Vagina (tissue), 2 donors: ENCODE measurements at regions not wholly inside any gene's neighbourhood (a gene's known extent, or its start where the extent isn't known, plus 50 kb on each side); places are given as distances from the start of the nearest gene placed in this dataset.

Source experiments
- CTCF ChIP-seq, 3 experiments: fragments of 450-650 bp in 2 of 3; fragments of 200-600 bp in 1 of 3; sonication (generic) in 1 of 3; IDR thresholded peaks; one replicate each; pipeline ENCODE4 v1.5.1; 2017 to 2019; ENCODE audit warnings: antibody characterized with exemption in 3 of 3, mild to moderate bottlenecking in 2 of 3, moderate library complexity in 2 of 3
- POLR2A ChIP-seq, 2 donors: fragments of 450-650 bp; IDR thresholded peaks; one replicate each; pipeline ENCODE4 v1.6.1; 2017; ENCODE audit warnings: antibody characterized with exemption in 2 of 2, mild to moderate bottlenecking in 2 of 2, moderate library complexity in 2 of 2

- TF ChIP-seq POLR2A (IDR thresholded peaks at IDR 0.05), result no peak
- TF ChIP-seq CTCF (IDR thresholded peaks at IDR 0.05), result no peak
Measured at GRCh38 chr5:74299833-74300232, 340.7 kb downstream of the ENC1 start.
